Vagina (tissue), 2 donors: ENCODE measurements at regions not wholly inside any gene's neighbourhood (a gene's known extent, or its start where the extent isn't known, plus 50 kb on each side); places are given as distances from the start of the nearest gene placed in this dataset.

Experiments
- CTCF ChIP-seq, 3 experiments: fragments of 450-650 bp in 2 of 3; fragments of 200-600 bp in 1 of 3; sonication (generic) in 1 of 3; IDR thresholded peaks; one replicate each; pipeline ENCODE4 v1.5.1; 2017 to 2019; ENCODE audit warnings: antibody characterized with exemption in 3 of 3, mild to moderate bottlenecking in 2 of 3, moderate library complexity in 2 of 3
- POLR2A ChIP-seq, 2 donors: fragments of 450-650 bp; IDR thresholded peaks; one replicate each; pipeline ENCODE4 v1.6.1; 2017; ENCODE audit warnings: antibody characterized with exemption in 2 of 2, mild to moderate bottlenecking in 2 of 2, moderate library complexity in 2 of 2
- POLR2AphosphoS5 ChIP-seq, 2 donors: sonication (generic); formaldehyde crosslinking; IDR thresholded peaks; one replicate each; pipeline ENCODE4 v1.9.0; 2017; ENCODE audit warnings: antibody characterized with exemption in 2 of 2, mild to moderate bottlenecking in 2 of 2, low read depth in 1 of 2; ENCODE audit not compliant: insufficient read depth in 1 of 2

DNA sequence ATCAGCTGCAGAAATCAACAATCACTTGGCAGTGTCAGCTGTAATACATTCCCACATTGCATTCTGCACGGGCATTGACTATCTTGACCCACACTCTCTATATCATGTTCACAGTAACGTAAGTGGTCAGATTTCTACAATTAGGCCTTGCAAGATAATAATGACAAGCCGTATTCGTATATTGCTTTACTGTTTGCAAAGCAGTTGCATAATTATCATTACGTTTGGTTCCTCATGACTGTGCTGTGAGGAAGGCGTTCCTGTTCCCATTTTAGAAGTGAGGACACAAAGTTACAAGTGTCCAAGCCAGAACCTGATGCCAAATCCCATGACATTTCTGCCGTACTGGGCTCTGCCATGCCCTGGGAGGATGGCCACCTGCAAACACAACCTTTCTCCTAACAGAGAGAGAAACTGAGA, 53.5 kb upstream of the TARBP1 start:
- TF ChIP-seq POLR2A (IDR thresholded peaks at IDR 0.05) = no peak
- no peak for TF ChIP-seq CTCF (IDR thresholded peaks at IDR 0.05)
- TF ChIP-seq POLR2AphosphoS5 (IDR thresholded peaks at IDR 0.05; ENCODE audit: insufficient read depth in 1 of 2, low read depth in 1 of 2) = no peak
